GM21367 (cell line): ENCODE measurements at regions not wholly inside any gene's neighbourhood (a gene's known extent, or its start where the extent isn't known, plus 50 kb on each side); places are given as distances from the start of the nearest gene placed in this dataset.
"Not testable (repeated sequence)": the region's sequence is repeated elsewhere in the genome, so short reads cannot be mapped to it uniquely, and the experiment has no call there.

ENCODE experiments used
- ATAC-seq: cut with Tn5 transposase; IDR thresholded peaks from one replicate; pipeline ENCODE4 v1.9.1; 2021; ENCODE audit not compliant: unreplicated experiment

DNA sequence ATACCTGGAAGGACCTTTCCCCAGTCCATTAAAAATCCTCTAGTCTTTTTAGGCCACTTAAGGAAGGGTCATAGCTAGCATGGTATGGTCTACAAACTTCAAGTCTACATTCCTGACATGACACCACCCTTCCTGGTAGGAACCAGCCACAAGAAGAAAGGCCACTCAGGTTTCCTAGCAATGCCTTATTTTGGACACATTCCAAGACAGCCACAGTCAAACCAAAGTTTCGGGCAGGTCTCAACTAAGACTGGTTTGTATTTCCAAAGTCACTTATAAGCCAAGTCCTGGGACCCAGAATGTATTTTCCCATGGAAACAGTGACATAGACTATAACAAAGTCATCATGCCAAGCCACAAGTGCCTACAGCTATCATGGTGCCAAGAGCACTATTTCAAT, 50.6 kb upstream of the SLC44A3 start:
- ATAC-seq, result no peak

DNA sequence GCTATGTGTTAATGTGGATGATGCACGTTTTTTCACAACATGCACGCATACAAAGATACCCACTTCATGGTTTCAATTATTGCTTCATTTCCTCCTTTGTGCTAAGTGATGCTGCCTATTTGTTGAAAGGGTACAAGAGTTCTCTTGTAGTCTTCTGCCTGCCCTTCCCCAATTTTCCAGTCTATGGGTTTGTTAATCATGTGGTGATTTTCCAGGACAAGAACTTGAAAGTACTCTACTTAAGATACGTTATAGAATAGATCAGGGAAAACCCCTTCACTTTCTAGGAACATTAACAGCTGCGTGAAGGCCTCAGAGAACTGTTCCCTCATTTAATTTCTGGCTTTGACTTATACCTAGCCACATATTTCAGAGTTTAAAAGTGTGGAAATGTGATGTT, 52.1 kb upstream of the SLC44A3 start:
- no peak for ATAC-seq

DNA sequence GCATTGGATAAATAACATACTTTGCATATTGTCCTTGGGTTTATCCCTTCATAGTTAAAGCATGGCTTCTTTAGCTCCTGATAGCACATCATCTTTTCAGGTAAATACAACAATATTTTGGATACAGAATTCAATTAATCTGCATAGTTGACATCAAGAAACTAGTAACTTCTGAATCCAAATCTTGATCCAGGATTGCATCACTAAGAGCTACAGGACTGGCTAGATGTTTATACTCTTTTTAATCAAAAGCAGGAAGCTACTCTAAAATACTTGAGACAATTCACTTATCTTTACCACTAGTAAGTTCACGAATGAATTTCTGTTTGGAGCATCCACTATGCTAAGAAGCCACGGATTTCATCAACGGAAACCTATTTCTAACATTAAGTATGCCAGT, 54.2 kb upstream of the SLC44A3 start:
- no peak for ATAC-seq

DNA sequence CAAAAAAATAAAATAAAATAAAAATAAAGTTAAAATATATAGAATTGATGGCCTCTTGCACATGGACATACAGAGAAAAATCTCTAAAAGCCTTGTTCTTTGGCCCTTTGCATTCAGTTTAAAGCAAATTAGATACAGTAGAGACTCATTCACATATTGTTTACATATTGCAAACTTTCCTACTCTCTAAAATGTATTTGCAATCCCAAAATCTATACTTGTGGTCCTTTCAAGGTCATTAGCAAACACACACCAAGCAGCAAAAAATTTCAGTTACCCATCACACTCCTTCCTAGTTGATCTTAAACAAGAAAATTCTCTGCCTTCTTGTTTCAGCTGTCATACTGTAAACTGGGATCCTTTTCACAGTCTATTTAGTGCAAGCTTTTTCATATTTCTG, 61.0 kb upstream of the SLC44A3 start:
- no peak for ATAC-seq

DNA sequence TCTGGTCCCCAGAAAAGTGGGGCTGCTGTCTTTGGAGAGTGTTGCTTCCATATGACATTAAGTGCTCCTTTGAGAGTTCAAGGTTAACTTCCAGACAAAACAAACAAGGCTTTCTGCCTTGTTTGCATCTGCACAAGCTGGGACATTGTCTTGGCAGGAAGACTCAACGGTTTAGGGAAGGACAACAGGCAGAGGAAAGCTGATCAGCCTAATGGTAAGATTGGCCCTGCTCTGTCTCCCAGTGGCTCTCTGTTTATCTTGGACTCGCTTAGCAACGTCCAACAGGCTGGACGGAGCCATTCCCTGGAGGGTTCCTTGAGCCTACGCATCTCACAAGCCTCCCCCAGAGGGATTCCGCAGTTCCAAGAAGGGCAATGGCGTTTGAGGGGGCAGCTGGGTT, 62.2 kb upstream of the SLC44A3 start:
- no peak for ATAC-seq

DNA sequence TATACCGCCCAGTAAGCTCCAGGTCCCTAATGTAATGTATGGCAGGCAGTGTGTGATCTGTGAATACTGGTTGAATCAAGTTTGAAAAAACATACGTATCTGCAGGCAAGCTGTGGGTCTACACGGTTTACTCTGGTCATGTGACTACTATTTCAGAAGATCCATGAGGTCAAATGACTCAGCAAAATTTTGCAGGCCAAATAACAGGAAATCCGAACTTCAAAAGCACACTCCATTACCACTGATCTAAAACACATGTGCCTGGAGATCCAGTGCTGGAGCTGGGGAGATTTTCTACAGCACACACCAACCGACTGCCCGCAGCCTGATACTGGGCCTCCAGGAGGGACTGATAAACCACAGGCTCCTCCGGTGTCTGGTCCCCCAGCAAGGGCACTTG, 64.5 kb upstream of the SLC44A3 start:
- ATAC-seq, result no peak

DNA sequence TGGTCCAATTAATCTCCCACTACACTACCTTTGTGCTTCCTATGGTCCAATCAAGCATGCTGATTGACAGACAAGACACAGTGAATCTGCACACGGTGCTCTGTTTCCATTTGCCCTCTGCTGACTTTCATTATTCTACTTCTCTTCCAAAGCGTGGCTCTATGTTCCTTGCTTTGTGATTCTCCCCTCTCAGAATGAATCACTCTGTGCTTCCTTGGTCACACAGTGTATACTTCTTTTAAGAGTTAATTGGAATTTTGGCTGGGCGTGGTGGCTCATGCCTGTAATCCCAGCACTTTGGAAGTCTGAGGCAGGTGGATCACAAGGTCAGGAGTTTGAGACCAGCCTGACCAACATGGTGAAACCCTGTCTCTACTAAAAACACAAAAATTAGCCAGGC, 65.1 kb upstream of the SLC44A3 start:
- not testable (repeated sequence) for ATAC-seq

DNA sequence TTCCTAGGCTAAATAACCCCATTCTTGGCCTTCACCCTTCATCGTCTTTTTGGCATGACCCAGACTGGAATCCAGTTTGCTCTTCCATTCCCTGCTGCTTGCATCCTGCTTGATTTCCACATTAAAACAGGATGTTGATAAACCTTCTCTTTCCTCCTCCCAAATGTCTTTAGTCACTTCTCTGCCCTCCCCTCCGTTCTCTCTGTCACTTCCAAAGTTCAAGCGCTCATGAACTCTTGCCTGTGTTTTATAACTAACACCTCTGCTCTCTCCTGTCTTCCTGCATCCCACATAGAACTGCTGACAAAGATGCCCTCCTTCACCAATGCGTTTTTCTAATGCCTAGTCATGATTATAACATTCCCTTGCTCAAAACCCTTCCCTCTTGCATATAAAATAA, 65.6 kb upstream of the SLC44A3 start:
- ATAC-seq, result no peak

DNA sequence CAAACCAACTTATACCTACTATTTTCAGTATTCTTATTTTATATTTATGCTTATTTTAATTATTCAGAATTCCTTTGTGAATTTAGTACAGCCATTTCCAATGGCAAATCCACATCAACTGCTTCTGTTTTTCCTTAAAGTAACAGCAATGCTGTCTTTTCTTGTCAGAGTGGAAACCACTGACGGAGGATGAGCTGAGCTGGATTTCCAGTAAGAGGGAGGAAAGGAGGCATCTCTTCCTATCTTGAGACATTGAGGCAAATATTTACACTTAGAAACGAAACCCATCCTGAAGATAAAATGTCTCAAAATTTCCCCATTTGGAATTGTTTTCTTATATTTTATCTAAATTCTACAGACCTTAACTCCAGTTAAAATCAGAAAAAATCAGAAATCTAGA, 66.1 kb upstream of the SLC44A3 start:
- ATAC-seq, result no peak

DNA sequence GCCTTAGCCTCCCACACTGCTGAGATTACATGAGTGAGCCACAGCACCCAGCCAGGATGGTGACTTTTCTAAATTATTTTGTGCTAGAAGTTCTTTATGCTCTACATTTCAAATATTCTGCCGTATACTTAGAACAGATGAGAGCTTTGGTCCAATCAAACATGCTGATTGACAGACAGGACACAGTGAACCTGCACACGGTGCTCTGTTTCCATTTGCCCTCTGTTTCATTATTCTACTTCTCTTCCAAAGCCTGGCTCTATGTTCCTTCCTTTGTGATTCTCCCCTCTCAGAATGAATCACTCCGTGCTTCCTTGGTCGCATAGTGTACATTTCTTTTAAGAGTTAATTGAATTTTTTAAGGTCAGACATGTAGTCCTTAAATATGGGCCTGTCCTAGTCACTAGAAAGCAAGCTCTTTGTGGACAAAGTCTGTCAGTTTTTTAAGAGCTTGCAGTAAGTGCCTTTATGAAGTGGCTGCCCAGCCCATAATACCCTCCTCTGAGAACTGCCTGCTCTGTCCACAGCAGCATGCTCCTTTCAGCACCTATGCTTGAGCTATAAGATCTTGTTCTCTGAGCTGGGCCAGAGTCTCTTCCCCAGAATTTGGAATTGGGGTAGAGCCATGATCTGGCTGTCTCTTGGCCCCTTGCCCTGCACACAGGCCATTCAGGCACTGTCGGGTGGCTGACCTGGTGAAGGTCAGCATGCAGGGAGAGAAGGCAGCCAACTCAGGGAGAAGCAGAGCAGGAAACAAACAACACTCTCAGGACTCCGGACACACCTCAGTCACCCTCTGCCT, 66.8 kb upstream of the SLC44A3 start:
- no peak for ATAC-seq

DNA sequence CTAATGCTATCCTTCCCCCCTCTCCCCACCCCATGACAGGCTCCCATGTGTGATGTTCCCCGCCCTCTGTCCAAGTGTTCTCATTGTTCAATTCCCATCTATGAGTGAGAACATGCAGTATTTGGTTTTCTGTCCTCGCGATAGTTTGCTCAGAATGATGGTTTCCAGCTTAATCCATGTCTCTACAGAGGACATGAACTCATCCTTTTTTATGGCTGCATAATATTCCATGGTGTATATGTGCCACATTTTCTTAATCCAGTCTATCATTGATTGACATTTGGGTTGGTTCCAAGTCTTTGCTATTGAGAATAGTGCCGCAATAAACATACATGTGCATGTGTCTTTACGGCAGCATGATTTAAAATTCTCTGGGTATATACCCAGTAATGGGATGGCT, 68.7 kb upstream of the SLC44A3 start:
- ATAC-seq, result not testable (repeated sequence)

DNA sequence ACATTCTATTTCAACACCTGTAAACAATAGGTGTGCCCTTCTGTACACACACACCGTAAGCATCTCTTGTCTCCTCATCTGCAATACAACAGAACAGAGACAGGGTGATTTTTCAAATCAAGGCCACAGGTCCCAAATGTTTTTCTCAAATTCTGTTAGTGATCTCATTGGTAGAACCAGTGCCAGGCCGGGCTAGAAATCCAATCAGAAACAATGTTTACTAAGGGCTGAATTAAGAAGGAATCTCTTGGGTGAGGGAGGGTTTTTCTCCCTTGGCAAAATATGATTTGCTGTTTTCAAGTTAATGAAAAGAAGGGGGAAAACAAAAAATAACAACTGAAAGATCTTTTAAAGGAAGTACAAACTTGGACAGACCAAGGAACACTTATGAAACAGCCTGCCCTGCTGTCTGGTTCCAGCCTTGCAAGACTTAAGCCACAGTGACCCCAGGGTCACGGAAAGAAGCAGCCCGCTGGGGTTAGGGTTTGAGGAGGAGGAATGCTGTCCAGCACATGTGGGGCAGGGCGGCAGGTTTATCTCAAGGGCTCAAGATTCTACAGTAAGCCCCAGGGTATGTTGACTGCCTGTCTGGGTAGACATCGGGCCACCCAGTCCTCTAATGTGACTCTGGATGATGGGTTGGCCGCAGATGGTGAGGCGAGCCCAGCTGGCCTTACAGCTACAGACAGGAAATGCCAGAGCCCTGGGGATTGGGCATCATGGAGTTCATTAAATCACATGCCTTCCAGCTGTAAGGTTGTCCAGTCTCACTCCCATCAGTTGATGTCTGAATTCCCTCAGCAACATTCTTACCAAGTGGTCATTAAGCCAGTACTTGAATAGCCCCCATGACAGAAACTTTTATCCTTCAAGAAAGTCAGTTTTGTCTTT, 73.3 kb upstream of the SLC44A3 start:
- no peak for ATAC-seq

DNA sequence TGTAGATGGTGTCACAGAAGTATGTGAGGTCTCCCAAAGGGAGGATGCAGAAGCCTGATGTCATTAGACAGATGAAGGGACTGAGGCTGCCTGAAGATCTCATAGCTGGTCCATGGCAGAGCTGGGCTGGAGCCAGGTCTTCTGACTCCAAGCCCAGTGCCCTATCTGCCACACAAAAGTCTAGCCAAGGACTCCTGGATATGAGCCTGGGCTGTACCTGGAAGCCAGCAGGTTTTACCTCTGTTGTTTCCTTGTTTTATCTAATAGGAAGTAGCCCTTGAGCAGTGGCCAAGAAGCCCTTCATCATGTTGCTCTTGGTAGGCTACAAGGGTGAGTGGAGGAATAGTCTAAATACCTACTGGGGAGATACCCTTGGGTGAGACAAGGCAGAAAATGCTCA, 74.4 kb upstream of the SLC44A3 start:
- ATAC-seq, result no peak

DNA sequence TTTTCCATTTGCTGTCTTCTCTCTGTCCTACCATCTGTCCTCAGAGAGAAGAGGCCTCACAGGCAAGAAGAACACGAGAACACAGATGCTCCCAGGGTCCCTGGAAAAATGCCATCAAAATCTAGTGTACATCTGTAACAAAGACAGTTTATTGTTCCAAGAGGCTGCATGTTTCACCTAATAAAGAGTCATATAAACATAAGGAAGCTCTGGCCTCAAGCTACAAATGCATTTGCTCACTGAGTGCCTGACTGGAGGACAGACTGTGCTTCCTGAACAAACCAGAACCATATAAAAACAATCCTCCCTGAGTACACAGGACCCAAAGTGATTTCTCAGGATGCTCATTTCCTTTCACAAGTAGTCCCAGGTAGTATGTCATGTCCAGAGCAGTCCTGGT, 76.3 kb upstream of the SLC44A3 start:
- ATAC-seq, result no peak

DNA sequence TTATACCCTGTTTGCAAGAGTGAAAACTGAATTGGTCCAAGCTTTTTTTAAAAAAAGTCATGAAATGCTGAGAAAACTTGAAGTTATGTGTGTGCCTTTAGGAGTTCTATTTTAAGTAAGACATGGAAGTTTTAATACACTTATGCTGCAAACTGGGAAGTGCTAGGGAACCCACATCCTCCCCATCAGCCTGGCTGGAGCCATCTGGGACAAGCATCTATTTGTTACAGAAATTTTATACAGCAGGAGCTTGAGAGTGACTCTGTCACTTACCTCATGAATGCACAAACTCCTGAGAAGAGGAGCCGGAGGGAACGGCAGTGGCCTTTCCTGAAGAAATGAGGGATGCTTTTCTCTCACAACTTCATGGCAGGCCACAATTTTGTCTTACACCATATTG, 78.2 kb upstream of the SLC44A3 start:
- ATAC-seq, result no peak

DNA sequence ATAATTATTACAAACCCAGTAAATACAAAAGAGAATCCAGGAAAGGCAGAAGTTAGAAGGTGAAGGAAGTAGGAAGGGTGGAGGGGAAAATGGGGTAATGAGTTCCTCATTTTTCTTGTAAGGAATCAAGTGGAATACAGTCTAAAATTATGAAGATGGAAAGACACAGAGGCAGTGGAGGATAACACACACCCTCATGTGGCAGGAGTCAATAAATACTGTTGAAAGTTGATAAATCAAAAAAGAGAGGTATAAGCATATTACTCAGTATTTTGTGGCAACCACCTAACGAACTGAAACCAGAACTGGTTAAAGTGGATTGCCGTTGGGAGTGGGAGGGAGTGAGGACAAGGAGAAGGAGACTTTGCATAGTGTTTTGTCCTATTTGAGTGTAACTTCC, 78.6 kb upstream of the SLC44A3 start:
- ATAC-seq, result no peak

DNA sequence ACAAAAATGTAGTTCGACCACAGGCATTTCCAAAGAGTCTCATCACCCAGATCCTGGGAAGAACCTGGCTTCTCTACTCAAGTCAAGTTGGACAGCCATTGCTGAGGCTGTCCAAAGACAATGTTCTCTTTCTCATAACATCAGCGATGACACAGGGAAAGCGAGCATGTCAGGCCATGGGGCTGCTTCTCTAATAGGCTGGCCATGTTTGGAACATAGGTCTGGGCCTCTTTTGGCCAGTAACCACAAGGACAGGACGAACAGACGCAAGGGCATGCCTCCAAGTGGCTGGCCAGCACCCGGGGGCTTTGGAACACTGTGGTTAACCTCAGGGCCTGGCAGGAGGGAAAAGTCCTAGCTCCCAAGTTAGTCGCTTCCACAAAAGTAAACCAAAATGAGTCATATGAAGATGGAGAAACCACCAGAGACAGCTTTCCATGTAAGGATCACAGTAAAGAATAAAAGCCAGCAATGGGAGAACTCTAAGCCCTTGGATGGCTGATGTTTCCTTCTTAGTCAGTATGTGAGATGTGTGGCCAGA, 80.6 kb upstream of the SLC44A3 start:
- ATAC-seq, result no peak

DNA sequence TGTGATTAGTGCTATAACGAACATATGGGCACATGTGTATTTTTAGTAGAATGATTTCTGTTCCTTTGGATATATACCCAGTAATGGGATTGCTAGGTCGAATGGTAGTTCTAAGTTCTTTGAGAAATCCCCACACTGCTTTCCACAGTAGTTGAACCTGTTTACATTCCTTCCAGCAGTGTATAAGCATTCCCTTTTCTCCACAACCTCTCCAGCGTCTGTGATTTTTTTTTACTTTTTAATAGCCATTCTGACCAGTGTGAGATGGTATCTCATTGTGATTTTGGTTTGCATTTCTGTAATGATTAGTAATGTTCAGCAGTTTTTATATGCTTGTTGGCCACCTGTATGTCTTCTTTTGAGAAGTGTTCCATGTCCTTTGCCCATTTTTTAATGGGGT, 81.8 kb upstream of the SLC44A3 start:
- no peak for ATAC-seq

DNA sequence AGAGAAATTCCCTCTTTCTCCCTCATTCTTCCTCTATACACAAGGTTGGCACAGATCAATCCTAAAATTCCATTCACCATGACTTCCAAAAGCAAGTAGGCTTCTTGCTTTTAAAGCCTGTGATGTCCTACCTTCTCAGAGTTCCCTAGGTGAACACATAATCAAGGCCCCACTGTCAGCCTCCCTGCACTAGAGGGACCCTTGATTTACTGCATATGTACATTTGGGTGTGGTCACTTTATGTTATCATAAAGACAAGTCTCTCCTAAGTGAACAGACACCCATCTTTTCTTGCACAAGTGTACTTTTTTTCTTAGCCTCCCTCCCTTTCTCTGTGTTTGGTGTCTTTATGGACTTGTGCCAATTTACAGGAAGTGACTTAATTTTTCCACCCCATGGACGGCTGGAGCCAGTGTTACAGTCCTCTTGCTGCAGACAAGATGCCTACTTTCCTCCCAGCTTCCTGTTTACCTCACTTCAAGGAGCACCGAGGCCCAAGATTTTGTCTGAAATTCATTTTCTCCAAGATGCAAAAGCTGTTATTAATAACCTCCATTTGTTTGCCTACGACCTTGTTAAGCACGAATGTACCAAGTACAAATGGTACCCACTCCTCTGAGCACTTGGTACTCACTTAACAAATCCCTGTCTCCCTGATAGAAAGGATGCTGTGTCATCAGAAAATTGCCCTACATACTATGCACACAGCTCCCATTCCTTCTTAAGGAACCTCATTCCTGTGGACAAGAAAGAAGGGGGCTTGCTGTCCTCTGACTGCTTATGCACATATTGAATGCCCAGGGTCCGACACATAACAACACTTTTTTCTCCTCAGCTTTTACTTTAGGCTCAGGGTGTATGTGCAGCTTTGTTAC, 82.8 kb upstream of the SLC44A3 start:
- ATAC-seq, result no peak

DNA sequence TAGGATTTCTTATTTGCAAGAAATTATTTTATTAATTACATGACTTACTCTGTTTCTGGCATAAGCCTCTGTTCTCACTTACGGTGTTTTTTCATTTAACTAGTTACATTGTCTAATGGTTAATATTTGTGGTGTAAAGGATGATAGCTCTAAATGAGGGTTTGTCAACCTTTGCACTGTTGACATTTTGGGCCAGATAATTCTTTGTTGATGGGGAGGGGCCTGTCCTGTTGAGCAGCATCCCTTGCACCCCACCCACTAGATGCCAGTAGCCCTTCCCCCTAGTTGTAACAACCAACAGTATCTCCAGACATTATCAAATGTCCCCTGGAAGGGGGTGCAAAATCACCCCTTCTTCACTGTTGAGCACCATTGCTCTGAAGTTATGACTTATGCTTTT, 83.6 kb upstream of the SLC44A3 start:
- no peak for ATAC-seq

DNA sequence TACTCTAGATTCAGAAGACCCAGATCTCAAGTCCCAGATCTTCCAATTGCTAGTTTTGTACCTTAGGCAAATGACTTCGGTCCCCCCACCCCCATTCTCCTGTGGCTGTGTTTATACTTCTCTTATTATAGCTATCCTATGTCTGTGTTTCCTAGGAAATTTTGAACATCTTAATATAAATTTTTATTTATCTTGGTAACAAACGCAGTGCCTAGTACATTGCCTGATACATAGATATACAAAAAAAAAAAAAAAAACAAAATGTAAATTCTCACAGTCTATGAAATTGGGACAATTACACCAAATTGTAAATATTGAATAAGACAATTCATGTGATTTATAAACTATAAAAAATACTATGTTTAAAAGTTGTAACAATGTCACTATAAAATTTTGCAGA, 84.1 kb upstream of the SLC44A3 start:
- ATAC-seq, result no peak
